ENCODE measurements at regions not wholly inside any gene's neighbourhood (a gene's known extent, or its start where the extent isn't known, plus 50 kb on each side); places are given as distances from the start of the nearest gene placed in this dataset.

GRCh38 chr5:107319901-107320300 lies 350.8 kb downstream of the EFNA5 start:
- TF ChIP-seq LEF1 (IDR thresholded peaks at IDR 0.05; ENCODE audit: borderline replicate concordance), result no peak
- TF ChIP-seq PKNOX1 (IDR thresholded peaks at IDR 0.05), result no peak
- TF ChIP-seq FOXA1 (IDR thresholded peaks at IDR 0.05), result no peak

Data from HEK293T (cell line).